A549 (cell line): ENCODE measurements at regions not wholly inside any gene's neighbourhood (a gene's known extent, or its start where the extent isn't known, plus 50 kb on each side); places are given as distances from the start of the nearest gene placed in this dataset.
"Not testable (repeated sequence)": the region's sequence is repeated elsewhere in the genome, so short reads cannot be mapped to it uniquely, and the experiment has no call there.

Source experiments
- ATAC-seq, 2 experiments: fragments of 200-7000 bp in 1 of 2; fragments of >200 bp in 1 of 2; cut with Nextera tagmentation in 1 of 2; cut with Tn5 transposase in 1 of 2; 3 replicates each; pipeline versions ENCODE4 v1.8.0 to v1.9.1; 2018 to 2020; ENCODE audit warnings: mild to moderate bottlenecking in 1 of 2, moderate library complexity in 1 of 2
- CTCF ChIA-PET: fragments of 300-600 bp; sonication (Branson Sonifier 250); formaldehyde crosslinking; extraction: SDS; loops from one replicate; lab custom pipeline; 2021; ENCODE audit warnings: antibody characterized with exemption, inconsistent platforms; lab: Yijun Ruan, JAX
- POLR2A ChIA-PET: fragments of 350-600 bp; formaldehyde crosslinking; extraction: SDS; loops from one replicate; lab custom pipeline; 2021; ENCODE audit warnings: antibody characterized with exemption, inconsistent platforms; lab: Yijun Ruan, JAX
- DNase-seq, 2 experiments: peaks; one replicate each; pipeline versions ENCODE4 v3.0.0 to v3.0.0-alpha.2; 2011 to 2016; ENCODE audit warnings: low read depth in 1 of 2, low spot score in 1 of 2
- FAIRE-seq: peaks from 2 replicates; lab custom pipeline; 2011; peaks lifted over from hg19 to GRCh38; lab: Jason Lieb, UNC
- H3K27ac ChIP-seq, 2 experiments: fragments of >200 bp; sonication (Bioruptor Twin); formaldehyde crosslinking; 3 replicates each; pipeline ENCODE4 v1.5.1; 2016 to 2017
- H3K4me1 ChIP-seq: fragments of >200 bp; sonication (Bioruptor Twin); formaldehyde crosslinking; 3 replicates; pipeline ENCODE4 v1.6.1; 2016
- H3K4me2 ChIP-seq: fragments of >200 bp; sonication (Bioruptor Twin); formaldehyde crosslinking; 3 replicates; pipeline ENCODE4 v1.6.1; 2016
- H3K4me3 ChIP-seq: fragments of >200 bp; sonication (Bioruptor Twin); formaldehyde crosslinking; 3 replicates; pipeline ENCODE4 v1.5.1; 2016
- H3K9me3 ChIP-seq: fragments of >200 bp; sonication (Bioruptor Twin); formaldehyde crosslinking; 3 replicates; pipeline ENCODE4 v1.6.1; 2016
- ATOH8 ChIP-seq: fragments of 250-450 bp; sonication (Bioruptor Pico); IDR thresholded peaks from 2 replicates; pipeline ENCODE4 v1.5.0; 2020; ENCODE audit warnings: low read depth, mild to moderate bottlenecking, moderate library complexity
- BCL3 ChIP-seq: fragments of >200 bp; sonication (Bioruptor Twin); formaldehyde crosslinking; IDR thresholded peaks from 3 replicates; pipeline ENCODE4 v1.6.1; 2016
- BHLHE40 ChIP-seq: IDR thresholded peaks from 2 replicates; pipeline ENCODE4 v1.6.1; 2012; ENCODE audit warnings: low read depth, low read length, inconsistent platforms
- CEBPB ChIP-seq, 2 experiments: fragments of >200 bp in 1 of 2; sonication (Bioruptor Twin) in 1 of 2; formaldehyde crosslinking in 1 of 2; IDR thresholded peaks; 2 replicates each; pipeline ENCODE4 v1.6.1; 2012 to 2016
- E2F6 ChIP-seq: IDR thresholded peaks from 2 replicates; pipeline ENCODE4 v1.6.1; 2012; ENCODE audit warnings: low read depth, borderline replicate concordance
- EP300 ChIP-seq, 2 experiments: fragments of >200 bp; sonication (Bioruptor Twin); formaldehyde crosslinking; IDR thresholded peaks; 2 replicates in 1 of 2; 3 replicates in 1 of 2; pipeline ENCODE4 v1.6.1; 2016 to 2017
- FOSL2 ChIP-seq, 2 experiments: fragments of 450-650 bp in 1 of 2; fragments of >200 bp in 1 of 2; sonication (Bioruptor Twin) in 1 of 2; formaldehyde crosslinking; IDR thresholded peaks; 2 replicates each; pipeline versions ENCODE4 v1.5.0 to v1.6.1; 2016 to 2020; ENCODE audit warnings: mild to moderate bottlenecking in 1 of 2, moderate library complexity in 1 of 2
- GATA3 ChIP-seq: IDR thresholded peaks from 2 replicates; pipeline ENCODE4 v1.6.1; 2012; ENCODE audit warnings: borderline replicate concordance
- HOXB13 ChIP-seq: fragments of 250-450 bp; sonication (Bioruptor Pico); IDR thresholded peaks from 2 replicates; pipeline ENCODE4 v1.5.0; 2020; ENCODE audit warnings: low read depth, mild to moderate bottlenecking, moderate library complexity
- HOXB5 ChIP-seq: fragments of 250-450 bp; sonication (Bioruptor Pico); IDR thresholded peaks from 2 replicates; pipeline ENCODE4 v1.5.0; 2020; ENCODE audit warnings: mild to moderate bottlenecking, moderate library complexity
- KDM5A ChIP-seq: fragments of 200-600 bp; sonication (generic); IDR thresholded peaks from 2 replicates; pipeline ENCODE4 v1.6.1; 2016; ENCODE audit warnings: antibody characterized with exemption, mild to moderate bottlenecking
- MAFK ChIP-seq: fragments of 450-650 bp; IDR thresholded peaks from 2 replicates; pipeline ENCODE4 v1.6.1; 2014; ENCODE audit not compliant: partially characterized antibody
- MAZ ChIP-seq: fragments of 150-350 bp; IDR thresholded peaks from 2 replicates; pipeline ENCODE4 v1.6.1; 2014; ENCODE audit warnings: antibody characterized with exemption, low read depth, low read length, borderline replicate concordance
- MYC ChIP-seq: IDR thresholded peaks from 2 replicates; pipeline ENCODE4 v1.6.1; 2012; ENCODE audit warnings: mild to moderate bottlenecking, inconsistent platforms, low read length, improper control_type of control experiment, borderline replicate concordance
- PBX3 ChIP-seq: IDR thresholded peaks from 2 replicates; pipeline ENCODE4 v1.6.1; 2012
- PHF8 ChIP-seq: fragments of 200-600 bp; sonication (generic); IDR thresholded peaks from 2 replicates; pipeline ENCODE4 v1.6.1; 2016; ENCODE audit warnings: low read depth, mild to moderate bottlenecking, antibody characterized with exemption, moderate library complexity, borderline replicate concordance
- POLR2A ChIP-seq: IDR thresholded peaks from 2 replicates; pipeline ENCODE4 v1.6.1; 2012; ENCODE audit warnings: mild to moderate bottlenecking, low read length
- SMC3 ChIP-seq: fragments of >200 bp; sonication (Bioruptor Twin); formaldehyde crosslinking; IDR thresholded peaks from 3 replicates; pipeline ENCODE4 v1.6.1; 2018; ENCODE audit warnings: inconsistent platforms
- TFCP2L1 ChIP-seq: fragments of 250-450 bp; sonication (Bioruptor Pico); IDR thresholded peaks from 2 replicates; pipeline ENCODE4 v1.5.0; 2021; ENCODE audit warnings: mild to moderate bottlenecking
- ZFP36 ChIP-seq: fragments of 450-650 bp; IDR thresholded peaks from 2 replicates; pipeline ENCODE4 v1.6.1; 2014; ENCODE audit warnings: borderline replicate concordance; ENCODE audit not compliant: partially characterized antibody
- ZSCAN20 ChIP-seq: fragments of 250-450 bp; sonication (Bioruptor Pico); IDR thresholded peaks from 2 replicates; pipeline ENCODE4 v1.8.0; 2022; ENCODE audit warnings: mild to moderate bottlenecking, moderate library complexity
- WGBS: methylation state at CpG from one replicate; pipeline ENCODE4 v1.1.6; 2017; ENCODE audit errors: missing lambda C conversion rate; 5-methylcytosine and 5-hydroxymethylcytosine counted together

- WGBS, result no CpG with 5 or more reads among the region's 1 CpG
- CTCF ChIA-PET, H3K4me3 ChIP-seq, ATAC-seq, H3K9me3 ChIP-seq, H3K4me2 ChIP-seq, H3K4me1 ChIP-seq, FAIRE-seq, DNase-seq, POLR2A ChIA-PET, H3K27ac ChIP-seq: not testable (repeated sequence)
- TF ChIP-seq ZFP36, result peak; percentile 89
Measured at GRCh38 chr4:87725287-87725686, 74.1 kb upstream of the IBSP start.

- Histone ChIP-seq H3K9me3 (no peaks in the 10 kb centered on the region), H3K27ac (no peak overlapping the region), H3K4me1 (no peaks in the 10 kb centered on the region), H3K4me2 (no peak overlapping the region), H3K4me3 (no peak overlapping the region)
- 33% methylated on average over 8 of the region's 8 CpGs for WGBS
- no peak for FAIRE-seq
- TF ChIP-seq E2F6, result no peak
- TF ChIP-seq MAFK, result no peak
- no peak for TF ChIP-seq BHLHE40
- POLR2A ChIA-PET, result interaction anchor here (0.6 kb wide), 1 partner anchor 301 kb away, joined by 4 read pairs; no protein-coding TSS in a partner anchor
- no peak for ATAC-seq
- no peak for DNase-seq
- CTCF ChIA-PET, result no interaction called here
Measured at GRCh38 chr4:87732033-87732765, 67.2 kb upstream of the IBSP start.

- TF ChIP-seq CEBPB (IDR thresholded peaks at IDR 0.05) (no peak), HOXB5 (CRISPR knock-in tag) (no peak), ATOH8 (CRISPR knock-in tag) (no peak), PBX3 (no peak), KDM5A (no peak), TFCP2L1 (CRISPR knock-in tag) (no peak), MYC (no peak), GATA3 (no peak), POLR2A (no peak), FOSL2 (IDR thresholded peaks at IDR 0.05) (no peak), FOSL2 (CRISPR knock-in tag; IDR thresholded peaks at IDR 0.05) (no peak)
- TF ChIP-seq, all 56 proteins: peak for 0
- 37% methylated on average over 2 of the region's 2 CpGs for WGBS
- Histone ChIP-seq H3K4me2 (no peak overlapping the region), H3K9me3 (no peaks in the 10 kb centered on the region), H3K4me1 (no peaks in the 10 kb centered on the region), H3K27ac (no peak overlapping the region), H3K4me3 (no peak overlapping the region)
- FAIRE-seq (no peak), ATAC-seq (no peak), DNase-seq (no peak)
- POLR2A ChIA-PET, result no interaction called here
- CTCF ChIA-PET, result interaction anchor here (0.7 kb wide), 1 partner anchor 115 kb away, joined by 3 read pairs; no protein-coding TSS in a partner anchor
Measured at GRCh38 chr4:87734084-87734483, 65.3 kb upstream of the IBSP start.

GRCh38 chr4:87734936-87735335, 64.4 kb upstream of the IBSP start:
- WGBS, result 36% methylated on average over 4 of the region's 4 CpGs
- no peaks in the 10 kb centered on the region for H3K4me1 ChIP-seq
- no peak for ATAC-seq
- no peaks in the 10 kb centered on the region for H3K9me3 ChIP-seq
- H3K4me3 ChIP-seq, result no peak overlapping the region
- TF ChIP-seq HOXB5 (CRISPR knock-in tag) (no peak), EP300 (IDR thresholded peaks at IDR 0.05) (no peak), ZSCAN20 (CRISPR knock-in tag) (no peak), MAZ (no peak), PHF8 (no peak), HOXB13 (no peak), BCL3 (no peak), SMC3 (no peak)
- no peak for FAIRE-seq
- ChIA-PET CTCF (interaction anchor here (0.7 kb wide), 1 partner anchor 114 kb away, joined by 3 read pairs; no protein-coding TSS in a partner anchor), POLR2A (no interaction called here)
- no peak overlapping the region for H3K27ac ChIP-seq
- no peak overlapping the region for H3K4me2 ChIP-seq
- no peak for DNase-seq
